ENCODE measurements at regions not wholly inside any gene's neighbourhood (a gene's known extent, or its start where the extent isn't known, plus 50 kb on each side); places are given as distances from the start of the nearest gene placed in this dataset.
"Not testable (repeated sequence)": the region's sequence is repeated elsewhere in the genome, so short reads cannot be mapped to it uniquely, and the experiment has no call there.

- Histone ChIP-seq H3K27ac (no peak overlapping the region), H3K9me3 (no peaks in the 10 kb centered on the region), H3K4me3 (no peak overlapping the region), H3K4me1 (replicated peaks) (no peaks in the 10 kb centered on the region), H3K27me3 (replicated peaks; ENCODE audit: insufficient read depth) (no peaks in the 10 kb centered on the region), H3K36me3 (no peaks in the 10 kb centered on the region)
- 64% methylated on average over 4 of the region's 4 CpGs for WGBS
- DNase-seq (ENCODE audit: low spot score), result peak; percentile 53
- TF ChIP-seq POLR2A (IDR thresholded peaks at IDR 0.05) (no peak), CTCF (IDR thresholded peaks at IDR 0.05) (no peak), POLR2AphosphoS5 (IDR thresholded peaks at IDR 0.05) (peak; percentile 48)
- intact Hi-C loops (cut with DNase I), result no loop called here
Observed at GRCh38 chr15:96213896-96214295, 116.6 kb upstream of the NR2F2 start.

- WGBS, result 100% methylated on average over 1 of the region's 1 CpG
- not testable (repeated sequence) for H3K27me3 ChIP-seq (replicated peaks; ENCODE audit: insufficient read depth)
Observed at GRCh38 chr15:96216481-96216880, 114.0 kb upstream of the NR2F2 start.

GRCh38 chr15:96217983-96218382 lies 112.5 kb upstream of the NR2F2 start:
- H3K36me3 ChIP-seq, result no peaks in the 10 kb centered on the region
- H3K27ac ChIP-seq, result no peak overlapping the region

More at GRCh38 chr15:96216481-96216880, 114.0 kb upstream of the NR2F2 start:
- H3K4me1 ChIP-seq (replicated peaks); H3K9me3 ChIP-seq; DNase-seq (ENCODE audit: low spot score); H3K36me3 ChIP-seq; intact Hi-C loops (cut with DNase I); H3K27ac ChIP-seq; H3K4me3 ChIP-seq: not testable (repeated sequence)

GRCh38 chr15:96218623-96219455 lies 111.7 kb upstream of the NR2F2 start:
- intact Hi-C loops (cut with DNase I), result no loop called here
- Histone ChIP-seq H3K27me3 (replicated peaks; ENCODE audit: insufficient read depth) (no peaks in the 10 kb centered on the region), H3K36me3 (no peaks in the 10 kb centered on the region), H3K9me3 (no peaks in the 10 kb centered on the region), H3K4me1 (replicated peaks) (no peaks in the 10 kb centered on the region), H3K27ac (no peak overlapping the region), H3K4me3 (no peak overlapping the region)
- WGBS, result 62% methylated on average over 5 of the region's 5 CpGs
- TF ChIP-seq POLR2AphosphoS5 (IDR thresholded peaks at IDR 0.05) (no peak), CTCF (IDR thresholded peaks at IDR 0.05) (no peak), POLR2A (IDR thresholded peaks at IDR 0.05) (no peak)
- DNase-seq (ENCODE audit: low spot score), result no peak

More at GRCh38 chr15:96217983-96218382, 112.5 kb upstream of the NR2F2 start:
- H3K4me1 ChIP-seq (replicated peaks), result no peaks in the 10 kb centered on the region
- no peak for DNase-seq (ENCODE audit: low spot score)
- no peaks in the 10 kb centered on the region for H3K27me3 ChIP-seq (replicated peaks; ENCODE audit: insufficient read depth)
- intact Hi-C loops (cut with DNase I), result no loop called here
- H3K4me3 ChIP-seq, result no peak overlapping the region
- H3K9me3 ChIP-seq, result no peaks in the 10 kb centered on the region
- WGBS, result 100% methylated on average over 1 of the region's 1 CpG
- TF ChIP-seq CTCF (IDR thresholded peaks at IDR 0.05), result no peak
- TF ChIP-seq POLR2AphosphoS5 (IDR thresholded peaks at IDR 0.05), result no peak
- TF ChIP-seq POLR2A (IDR thresholded peaks at IDR 0.05), result no peak

- Histone ChIP-seq H3K9me3 (no peaks in the 10 kb centered on the region), H3K27me3 (replicated peaks; ENCODE audit: insufficient read depth) (no peaks in the 10 kb centered on the region), H3K4me1 (replicated peaks) (no peaks in the 10 kb centered on the region), H3K4me3 (no peak overlapping the region), H3K36me3 (no peaks in the 10 kb centered on the region), H3K27ac (no peak overlapping the region)
- intact Hi-C loops (cut with DNase I), result no loop called here
- no peak for TF ChIP-seq POLR2AphosphoS5 (IDR thresholded peaks at IDR 0.05)
- no peak for TF ChIP-seq CTCF (IDR thresholded peaks at IDR 0.05)
- TF ChIP-seq POLR2A (IDR thresholded peaks at IDR 0.05), result no peak
- no peak for DNase-seq (ENCODE audit: low spot score)
- WGBS, result 76% methylated on average over 3 of the region's 3 CpGs
Observed at GRCh38 chr15:96219681-96220080, 110.8 kb upstream of the NR2F2 start.
